Activated naive CD8-positive, alpha-beta T cell (primary cell): ENCODE measurements at regions not wholly inside any gene's neighbourhood (a gene's known extent, or its start where the extent isn't known, plus 50 kb on each side); places are given as distances from the start of the nearest gene placed in this dataset.

Experiments used
- H3K27ac Mint-ChIP-seq: one replicate; pipeline ENCODE4 v1.8.0; 2021; ENCODE audit warnings: mixed read lengths
- H3K27me3 Mint-ChIP-seq: one replicate; pipeline ENCODE4 v1.8.0; 2021; ENCODE audit warnings: mixed read lengths
- H3K36me3 Mint-ChIP-seq: one replicate; pipeline ENCODE4 v1.8.0; 2021; ENCODE audit warnings: mixed read lengths
- H3K4me1 Mint-ChIP-seq: one replicate; pipeline ENCODE4 v1.8.0; 2021; ENCODE audit warnings: low read depth, mixed read lengths
- H3K4me3 Mint-ChIP-seq: one replicate; pipeline ENCODE4 v1.8.0; 2021; ENCODE audit warnings: mild to moderate bottlenecking, mixed read lengths
- H3K9me3 Mint-ChIP-seq: one replicate; pipeline ENCODE4 v1.8.0; 2021; ENCODE audit warnings: low read depth, mixed read lengths

DNA sequence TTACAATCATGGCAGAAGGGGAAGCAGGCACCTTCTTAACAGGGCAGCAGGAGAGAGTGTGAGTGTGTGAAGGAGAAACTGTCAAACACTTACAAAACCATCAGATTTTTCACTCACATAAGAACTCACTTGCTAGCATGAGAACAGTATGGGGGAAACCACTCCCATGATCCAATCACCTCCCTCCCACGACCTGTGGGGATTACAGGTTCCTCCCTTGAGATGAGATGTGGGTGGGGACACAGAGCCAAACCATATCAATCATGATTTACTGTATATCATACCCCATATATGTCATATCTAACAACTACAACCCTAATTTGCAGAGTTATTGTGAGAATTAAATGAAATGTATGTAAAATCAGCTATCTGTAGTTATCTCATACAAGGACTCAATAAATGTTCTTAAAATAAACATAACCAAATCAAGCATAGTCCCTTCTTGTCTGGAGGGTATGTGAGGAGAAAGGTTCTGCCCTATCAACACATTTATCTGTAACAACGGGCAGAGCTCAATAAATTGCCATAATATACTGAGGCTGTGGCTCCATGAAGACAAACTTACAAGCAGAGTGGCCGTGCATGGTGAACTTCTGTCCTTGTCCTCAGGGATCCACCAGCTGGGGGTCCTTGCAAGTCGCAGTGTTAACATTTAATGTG, 504.7 kb downstream of the SOX2 start:
- no peaks in the 10 kb centered on the region for H3K36me3 Mint-ChIP-seq
- no peaks in the 10 kb centered on the region for H3K27me3 Mint-ChIP-seq
- no peak overlapping the region for H3K4me3 Mint-ChIP-seq
- no peaks in the 10 kb centered on the region for H3K9me3 Mint-ChIP-seq
- no peak overlapping the region for H3K27ac Mint-ChIP-seq
- no peaks in the 10 kb centered on the region for H3K4me1 Mint-ChIP-seq

DNA sequence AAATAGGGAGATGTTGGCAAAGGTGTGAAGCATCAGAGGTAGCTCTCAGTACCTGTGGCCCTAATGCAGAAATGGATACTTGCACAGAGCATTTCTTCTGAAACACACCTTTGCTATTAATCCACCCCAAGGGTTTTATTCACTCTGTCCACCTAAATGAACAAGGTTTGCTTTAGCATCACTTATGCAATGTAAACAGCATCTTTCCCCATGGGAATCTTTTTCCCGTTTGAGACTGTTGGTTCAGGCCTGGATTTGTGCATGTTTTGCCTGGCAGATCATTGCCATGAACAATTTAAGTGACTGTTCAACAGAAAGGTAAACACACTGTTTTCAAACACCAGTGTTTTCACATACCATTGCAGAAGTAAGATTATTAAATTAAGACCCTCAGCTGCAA, 508.3 kb downstream of the SOX2 start:
- no peak overlapping the region for H3K4me3 Mint-ChIP-seq
- H3K4me1 Mint-ChIP-seq, result no peaks in the 10 kb centered on the region
- no peaks in the 10 kb centered on the region for H3K9me3 Mint-ChIP-seq
- no peak overlapping the region for H3K27ac Mint-ChIP-seq
- no peaks in the 10 kb centered on the region for H3K36me3 Mint-ChIP-seq
- H3K27me3 Mint-ChIP-seq, result no peaks in the 10 kb centered on the region

DNA sequence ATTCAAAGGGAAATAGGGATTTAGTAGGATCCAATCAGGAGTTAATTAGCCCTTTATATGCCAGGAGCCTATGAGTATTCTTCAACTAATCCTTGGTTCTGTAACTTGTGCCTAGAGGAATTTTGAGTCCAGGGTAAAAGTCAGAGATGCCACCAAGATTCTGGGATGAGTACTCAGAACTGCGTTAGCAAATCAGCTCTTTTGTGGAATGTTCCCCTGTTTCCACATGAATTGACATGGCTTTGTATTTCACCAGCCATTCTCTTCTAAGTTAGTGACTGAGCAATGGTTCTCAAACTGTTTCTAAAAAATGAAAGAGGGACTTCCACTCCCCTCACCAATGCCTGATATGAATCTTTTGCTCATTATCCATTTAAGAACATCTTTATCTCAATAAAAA, 508.7 kb downstream of the SOX2 start:
- Mint-ChIP-seq H3K36me3 (no peaks in the 10 kb centered on the region), H3K27ac (no peak overlapping the region), H3K27me3 (no peaks in the 10 kb centered on the region)

DNA sequence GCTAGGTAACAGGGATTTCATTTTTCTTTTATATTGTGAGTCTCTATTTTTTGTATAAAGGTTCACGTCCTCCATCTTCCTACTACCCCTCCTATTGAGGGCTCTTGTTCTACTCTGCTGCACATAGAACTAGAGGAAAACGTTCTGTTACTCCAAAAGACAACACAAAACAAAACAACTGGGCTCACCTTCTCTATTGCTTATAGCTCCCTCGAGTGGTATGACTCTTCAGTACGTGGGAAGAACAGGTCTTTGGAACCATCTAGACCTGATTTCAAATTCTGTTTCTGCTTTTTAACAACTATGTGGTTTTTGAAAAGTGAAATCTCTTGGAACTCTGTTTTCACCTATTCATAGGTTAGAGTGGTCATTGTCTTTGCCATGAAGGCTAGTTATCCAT, 515.3 kb downstream of the SOX2 start:
- peaks cover 3% of the 10 kb centered on the region for H3K27me3 Mint-ChIP-seq
- peaks cover 5% of the 10 kb centered on the region for H3K9me3 Mint-ChIP-seq
- H3K36me3 Mint-ChIP-seq, result no peaks in the 10 kb centered on the region
- H3K4me1 Mint-ChIP-seq, result no peaks in the 10 kb centered on the region
- no peak overlapping the region for H3K4me3 Mint-ChIP-seq
- no peak overlapping the region for H3K27ac Mint-ChIP-seq

More for the DNA sequence above, 508.7 kb downstream of the SOX2 start:
- Mint-ChIP-seq H3K9me3 (no peaks in the 10 kb centered on the region), H3K4me3 (no peak overlapping the region), H3K4me1 (no peaks in the 10 kb centered on the region)

DNA sequence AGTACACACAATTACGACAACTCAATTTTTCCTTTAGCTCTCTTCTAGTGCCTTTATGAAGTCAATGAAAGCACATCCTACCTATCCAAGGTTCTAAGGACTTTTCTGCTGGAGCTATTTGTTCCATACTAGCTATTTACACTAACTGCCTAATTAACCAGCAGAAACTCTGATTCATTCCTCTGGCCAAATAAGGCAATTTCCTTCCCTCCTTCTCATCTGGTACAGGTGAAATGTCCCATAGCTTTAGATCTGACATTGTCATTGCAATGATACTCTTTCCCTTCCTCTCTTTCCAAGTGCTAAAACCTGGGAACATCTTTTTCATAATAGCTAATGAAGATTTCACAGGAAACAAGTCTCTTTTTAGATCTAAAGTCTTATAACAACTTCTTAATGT, 521.7 kb downstream of the SOX2 start:
- Mint-ChIP-seq H3K9me3 (no peaks in the 10 kb centered on the region), H3K4me1 (no peaks in the 10 kb centered on the region), H3K27ac (no peak overlapping the region), H3K36me3 (no peaks in the 10 kb centered on the region), H3K27me3 (peaks cover 3% of the 10 kb centered on the region), H3K4me3 (no peak overlapping the region)

DNA sequence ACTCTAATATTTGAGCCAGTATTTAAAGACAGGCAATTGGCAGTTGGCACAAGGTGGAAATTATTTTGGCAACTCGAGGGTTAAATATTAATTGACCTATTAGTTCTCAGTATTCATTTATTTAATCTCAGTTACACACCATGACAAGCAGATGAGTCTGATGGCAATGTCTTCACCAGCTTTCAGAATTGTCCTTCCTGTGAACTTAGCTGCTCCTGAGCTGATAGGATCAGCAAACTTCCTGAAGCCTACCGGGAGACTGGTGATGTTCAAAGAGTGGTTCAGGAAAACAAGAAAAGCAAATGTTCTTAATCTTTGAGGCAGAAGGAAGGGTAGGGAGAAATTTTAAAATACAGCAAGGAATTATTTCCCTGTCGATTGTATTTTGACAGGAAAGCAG, 522.2 kb downstream of the SOX2 start:
- no peaks in the 10 kb centered on the region for H3K36me3 Mint-ChIP-seq
- no peaks in the 10 kb centered on the region for H3K4me1 Mint-ChIP-seq
- no peak overlapping the region for H3K27ac Mint-ChIP-seq
- no peaks in the 10 kb centered on the region for H3K9me3 Mint-ChIP-seq
- H3K27me3 Mint-ChIP-seq, result peaks cover 3% of the 10 kb centered on the region
- no peak overlapping the region for H3K4me3 Mint-ChIP-seq

DNA sequence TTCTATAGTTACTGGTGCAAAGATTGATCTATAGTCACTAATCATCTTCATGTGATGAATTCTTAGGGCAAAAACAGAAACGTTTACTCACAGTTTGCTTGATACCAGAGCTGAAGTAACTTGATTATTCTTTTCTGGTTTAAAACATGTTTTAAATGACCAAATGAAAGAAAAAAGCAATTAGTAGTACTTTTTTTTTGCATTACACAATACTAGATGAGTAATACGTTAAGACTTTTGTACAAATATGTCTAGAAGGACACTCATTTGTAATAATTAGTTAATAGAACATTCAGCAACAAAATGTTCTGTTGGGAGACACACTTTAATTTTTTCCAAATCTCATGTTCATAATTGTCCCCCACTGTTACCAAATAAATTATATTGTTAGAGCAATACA, 523.2 kb downstream of the SOX2 start:
- no peaks in the 10 kb centered on the region for H3K36me3 Mint-ChIP-seq
- H3K27ac Mint-ChIP-seq, result no peak overlapping the region
- H3K4me1 Mint-ChIP-seq, result no peaks in the 10 kb centered on the region
- H3K4me3 Mint-ChIP-seq, result no peak overlapping the region
- no peaks in the 10 kb centered on the region for H3K9me3 Mint-ChIP-seq
- H3K27me3 Mint-ChIP-seq, result peaks cover 3% of the 10 kb centered on the region

DNA sequence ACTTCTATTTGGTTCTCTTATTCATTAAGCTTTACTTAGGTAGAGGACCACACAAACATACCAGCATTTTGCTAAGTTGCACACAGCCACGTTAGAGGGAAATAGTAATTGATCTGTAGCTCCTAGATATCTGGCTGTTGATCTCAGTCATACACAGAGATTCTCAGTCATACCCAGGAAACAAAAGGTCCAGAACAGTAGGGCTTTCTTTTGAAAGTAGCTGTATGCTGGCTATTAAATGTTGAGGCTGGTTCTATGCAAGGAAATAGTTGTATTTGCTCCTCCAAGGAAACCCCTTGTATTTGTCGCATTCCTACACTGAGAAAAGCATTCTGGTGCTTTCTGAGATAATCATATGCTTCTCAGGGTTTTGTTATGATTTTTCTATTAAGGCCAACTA, 523.8 kb downstream of the SOX2 start:
- H3K4me3 Mint-ChIP-seq, result no peak overlapping the region
- H3K4me1 Mint-ChIP-seq, result no peaks in the 10 kb centered on the region
- no peaks in the 10 kb centered on the region for H3K9me3 Mint-ChIP-seq

DNA sequence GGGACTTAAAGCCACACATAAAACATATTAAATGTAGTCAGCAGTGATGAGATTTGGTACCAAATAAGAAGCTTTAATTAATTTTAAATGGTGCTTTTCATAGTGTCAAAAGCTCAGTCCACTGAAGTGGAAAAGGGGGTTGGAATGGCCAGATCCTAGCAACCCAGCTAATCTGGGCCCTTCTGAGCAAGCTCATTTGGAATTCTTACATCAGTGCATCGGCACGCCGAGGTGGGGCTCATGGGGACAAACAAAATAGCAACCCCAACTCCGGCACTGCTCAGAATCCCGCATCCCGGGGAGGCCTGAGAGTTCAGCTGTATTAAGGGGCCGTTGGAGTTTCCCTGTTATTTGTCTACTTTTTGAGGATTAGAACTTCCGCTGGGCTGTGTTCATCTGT, 526.4 kb downstream of the SOX2 start:
- H3K27me3 Mint-ChIP-seq, result peaks cover 3% of the 10 kb centered on the region
- no peaks in the 10 kb centered on the region for H3K9me3 Mint-ChIP-seq
- H3K27ac Mint-ChIP-seq, result no peak overlapping the region
- H3K36me3 Mint-ChIP-seq, result no peaks in the 10 kb centered on the region
- H3K4me3 Mint-ChIP-seq, result no peak overlapping the region
- no peaks in the 10 kb centered on the region for H3K4me1 Mint-ChIP-seq

More for the DNA sequence above, 523.8 kb downstream of the SOX2 start:
- Mint-ChIP-seq H3K27ac (no peak overlapping the region), H3K36me3 (no peaks in the 10 kb centered on the region), H3K27me3 (peaks cover 3% of the 10 kb centered on the region)

DNA sequence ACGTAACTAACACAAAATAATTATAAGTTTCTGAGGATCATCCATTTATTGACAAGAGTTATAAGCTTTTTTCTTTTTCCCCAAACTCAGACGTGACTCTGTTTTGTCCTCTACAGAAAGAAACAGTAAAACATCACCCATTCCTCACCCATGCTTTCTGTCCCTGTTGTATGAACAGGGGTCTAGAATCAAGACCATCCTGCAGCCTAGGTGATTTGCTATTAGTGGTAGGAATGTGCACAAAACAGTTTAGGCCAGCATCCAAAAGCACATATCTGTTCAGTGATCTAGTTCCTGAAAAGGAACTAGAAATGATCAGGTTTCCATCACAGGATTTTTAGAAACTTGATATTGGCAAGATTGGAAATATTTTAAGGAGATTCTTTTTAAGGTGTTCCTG, 527.6 kb downstream of the SOX2 start:
- H3K4me1 Mint-ChIP-seq, result no peaks in the 10 kb centered on the region
- no peak overlapping the region for H3K27ac Mint-ChIP-seq
- H3K27me3 Mint-ChIP-seq, result no peaks in the 10 kb centered on the region
- H3K4me3 Mint-ChIP-seq, result no peak overlapping the region
- no peaks in the 10 kb centered on the region for H3K36me3 Mint-ChIP-seq
- no peaks in the 10 kb centered on the region for H3K9me3 Mint-ChIP-seq

DNA sequence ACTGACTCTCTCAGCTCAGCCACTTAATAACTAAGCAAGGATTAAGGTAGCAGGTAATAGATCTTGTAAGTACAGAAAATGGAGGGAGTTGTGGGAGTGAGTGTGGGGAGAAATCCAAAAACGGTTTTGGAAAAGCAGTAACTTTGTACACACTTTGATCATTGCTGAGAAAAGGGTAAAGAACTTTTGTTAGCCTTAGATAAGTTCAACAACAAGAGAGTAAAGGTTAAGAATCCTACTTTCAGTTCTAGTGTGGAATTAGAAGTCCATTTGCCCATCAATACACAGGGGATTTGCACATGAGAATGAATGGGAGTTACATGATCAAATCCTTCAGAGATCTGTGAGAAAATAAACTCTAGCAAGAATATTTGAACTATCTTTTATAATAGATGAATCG, 528.7 kb downstream of the SOX2 start:
- H3K27me3 Mint-ChIP-seq, result no peaks in the 10 kb centered on the region
- no peaks in the 10 kb centered on the region for H3K9me3 Mint-ChIP-seq
- no peak overlapping the region for H3K27ac Mint-ChIP-seq
- H3K36me3 Mint-ChIP-seq, result no peaks in the 10 kb centered on the region
- no peak overlapping the region for H3K4me3 Mint-ChIP-seq
- H3K4me1 Mint-ChIP-seq, result no peaks in the 10 kb centered on the region

DNA sequence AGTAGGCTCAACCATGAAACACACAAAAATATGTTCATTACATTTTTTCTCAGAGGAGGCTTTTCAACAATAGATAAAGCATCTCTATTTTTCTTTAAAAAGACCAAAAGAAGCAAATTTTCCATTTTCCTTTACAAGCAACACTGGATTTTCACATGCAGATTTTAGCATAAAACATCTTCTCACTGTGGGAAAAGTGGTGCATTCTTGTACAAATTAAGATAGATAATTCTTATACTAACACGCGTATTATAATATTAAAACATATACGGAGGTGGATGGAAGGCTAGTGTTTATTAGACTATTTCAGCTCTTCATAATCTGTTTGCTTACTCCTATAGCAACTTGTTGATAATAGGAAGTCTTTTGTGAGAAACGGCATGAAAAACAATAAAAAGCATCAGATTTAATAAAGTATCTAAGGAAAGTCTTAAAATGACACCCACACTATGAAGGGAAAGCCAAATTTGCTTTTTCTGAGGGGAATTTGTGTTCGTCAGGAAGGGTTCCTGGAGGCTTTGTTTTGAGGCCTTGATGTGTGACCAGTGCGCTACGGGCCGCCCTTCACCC, 529.6 kb downstream of the SOX2 start:
- H3K36me3 Mint-ChIP-seq, result no peaks in the 10 kb centered on the region
- H3K4me1 Mint-ChIP-seq, result no peaks in the 10 kb centered on the region
- no peak overlapping the region for H3K4me3 Mint-ChIP-seq

DNA sequence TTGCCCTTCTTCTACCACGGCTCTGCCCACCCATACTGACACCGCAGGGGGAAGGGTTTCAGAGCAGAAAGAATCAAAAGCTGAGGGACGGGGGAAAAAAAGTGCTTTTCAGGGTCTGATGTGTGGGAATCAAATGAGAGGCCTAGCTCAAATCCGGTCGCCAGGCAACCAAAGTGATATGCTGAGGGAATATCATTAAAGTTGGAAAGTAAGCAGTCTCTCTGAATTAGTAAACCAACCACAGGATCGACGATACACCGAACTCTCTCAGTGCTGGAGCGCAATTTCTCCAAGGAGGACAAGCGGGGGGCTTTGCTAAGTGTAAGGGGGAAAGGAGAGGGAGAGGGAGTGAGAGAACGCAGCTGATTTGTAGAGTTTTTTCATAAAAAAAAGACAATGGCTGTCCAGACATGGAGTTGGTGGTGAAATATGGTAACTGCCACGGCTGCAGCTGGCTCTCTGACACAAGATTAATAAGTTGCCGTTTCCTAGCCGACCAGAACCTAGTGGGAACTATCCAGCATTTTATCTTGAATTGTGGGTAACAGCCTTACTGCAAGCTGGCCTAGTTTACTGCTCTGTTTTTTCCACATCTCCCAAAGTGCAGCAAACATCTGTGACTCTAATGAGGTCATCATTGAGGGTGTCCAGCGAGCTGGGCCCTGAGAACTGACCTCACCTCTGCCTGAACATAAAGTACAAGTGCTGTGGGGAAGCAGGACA, 530.2 kb downstream of the SOX2 start:
- H3K4me3 Mint-ChIP-seq, result no peak overlapping the region
- no peaks in the 10 kb centered on the region for H3K9me3 Mint-ChIP-seq
- H3K4me1 Mint-ChIP-seq, result no peaks in the 10 kb centered on the region
- H3K27ac Mint-ChIP-seq, result no peak overlapping the region
- no peaks in the 10 kb centered on the region for H3K27me3 Mint-ChIP-seq
- H3K36me3 Mint-ChIP-seq, result no peaks in the 10 kb centered on the region

More for the DNA sequence above, 529.6 kb downstream of the SOX2 start:
- no peaks in the 10 kb centered on the region for H3K27me3 Mint-ChIP-seq
- H3K27ac Mint-ChIP-seq, result no peak overlapping the region
- H3K9me3 Mint-ChIP-seq, result no peaks in the 10 kb centered on the region

DNA sequence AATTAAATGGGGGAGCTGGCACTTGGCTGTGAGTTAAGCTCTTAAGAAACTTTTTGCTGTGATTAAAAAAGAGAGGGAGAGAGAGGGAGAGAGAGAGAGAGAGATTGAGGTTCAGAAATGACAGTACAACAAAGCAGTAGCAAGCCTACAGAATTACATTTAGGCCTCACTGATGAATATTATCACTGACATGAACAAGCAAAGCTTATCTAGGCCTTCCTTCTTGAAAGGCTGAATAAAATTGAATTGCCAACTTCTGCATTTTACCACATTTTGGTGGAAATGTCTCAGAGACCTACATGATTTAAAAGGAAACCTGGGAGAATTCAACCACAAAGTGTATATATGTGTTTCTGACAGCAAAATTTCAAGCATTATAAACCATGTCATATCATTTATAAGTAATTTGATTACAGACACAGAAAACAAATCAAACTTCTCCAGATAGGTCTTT, 530.8 kb downstream of the SOX2 start:
- no peaks in the 10 kb centered on the region for H3K4me1 Mint-ChIP-seq
- H3K27me3 Mint-ChIP-seq, result no peaks in the 10 kb centered on the region
- no peak overlapping the region for H3K27ac Mint-ChIP-seq
- no peak overlapping the region for H3K4me3 Mint-ChIP-seq
- no peaks in the 10 kb centered on the region for H3K9me3 Mint-ChIP-seq
- H3K36me3 Mint-ChIP-seq, result no peaks in the 10 kb centered on the region

DNA sequence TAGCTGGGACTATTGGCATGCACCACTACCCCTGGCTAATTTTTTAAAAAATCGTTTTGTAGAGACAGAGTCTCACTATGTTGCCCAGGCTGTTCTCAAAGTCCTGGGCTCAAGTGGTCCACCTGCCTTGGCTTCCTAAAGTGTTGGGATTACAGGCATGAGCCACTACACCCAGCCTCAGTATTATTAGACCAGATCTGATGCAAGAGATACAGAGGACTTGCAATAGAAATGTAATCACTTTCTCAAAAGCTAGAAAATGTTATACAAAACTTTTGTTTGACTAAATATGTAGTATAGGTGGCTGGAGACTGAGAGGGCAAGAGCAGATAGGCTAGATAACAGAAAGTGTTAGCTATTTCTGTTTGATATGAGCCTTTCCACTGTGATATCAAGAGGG, 531.9 kb downstream of the SOX2 start:
- Mint-ChIP-seq H3K4me3 (no peak overlapping the region), H3K9me3 (no peaks in the 10 kb centered on the region), H3K27ac (no peak overlapping the region), H3K4me1 (no peaks in the 10 kb centered on the region), H3K36me3 (no peaks in the 10 kb centered on the region), H3K27me3 (no peaks in the 10 kb centered on the region)
